ENCODE measurements at regions not wholly inside any gene's neighbourhood (a gene's known extent, or its start where the extent isn't known, plus 50 kb on each side); places are given as distances from the start of the nearest gene placed in this dataset.

GRCh38 chr21:35291973-35292627, 243.0 kb upstream of the RUNX1 start:
- no peaks in the 10 kb centered on the region for H3K9me2 ChIP-seq (replicated peaks; ENCODE audit: low read depth, low read length)
- no peak overlapping the region for H2AFZ ChIP-seq (ENCODE audit: low read length)
- H4K20me1 ChIP-seq (ENCODE audit: insufficient read depth, low read length, poor library complexity, severe bottlenecking) = no peaks in the 10 kb centered on the region
- H3K9ac ChIP-seq (ENCODE audit: low read depth, low read length, poor library complexity, severe bottlenecking) = no peak overlapping the region
- no peaks in the 10 kb centered on the region for H3K79me2 ChIP-seq (ENCODE audit: insufficient read depth, low read length)
- no peaks in the 10 kb centered on the region for H3K36me3 ChIP-seq (ENCODE audit: insufficient read depth, low read length)
- H3K9me3 ChIP-seq (ENCODE audit: insufficient read depth, low read depth, low read length) = peaks cover 3% of the 10 kb centered on the region; the same call in 1 of the 2 replicates
- H3K4me3 ChIP-seq (ENCODE audit: low read length, poor library complexity, severe bottlenecking) = no peak overlapping the region
- TF ChIP-seq EZH2phosphoT487 (IDR thresholded peaks at IDR 0.05; ENCODE audit: borderline replicate concordance) (no peak), CTCF (conservative IDR thresholded peaks at IDR 0.05; ENCODE audit: low read length) (no peak)
- H3F3A ChIP-seq (ENCODE audit: low read depth) = no peaks in the 10 kb centered on the region
- no peaks in the 10 kb centered on the region for H3K4me1 ChIP-seq (ENCODE audit: insufficient read depth, low read length, poor library complexity, severe bottlenecking)
- no peak overlapping the region for H3K4me2 ChIP-seq (ENCODE audit: low read depth, low read length, poor library complexity, severe bottlenecking)
- no peaks in the 10 kb centered on the region for H3K27me3 ChIP-seq (ENCODE audit: insufficient read depth, low read length, poor library complexity, severe bottlenecking)

GRCh38 chr21:35291034-35291433, 241.9 kb upstream of the RUNX1 start:
- H3F3A ChIP-seq (ENCODE audit: low read depth) = no peaks in the 10 kb centered on the region

GRCh38 chr21:35288238-35288637, 239.1 kb upstream of the RUNX1 start:
- H2AFZ ChIP-seq (ENCODE audit: low read length) = no peak overlapping the region
- H3K36me3 ChIP-seq (ENCODE audit: insufficient read depth, low read length) = no peaks in the 10 kb centered on the region
- H3K9me2 ChIP-seq (replicated peaks; ENCODE audit: low read depth, low read length) = no peaks in the 10 kb centered on the region
- H3K27me3 ChIP-seq (ENCODE audit: insufficient read depth, low read length, poor library complexity, severe bottlenecking) = no peaks in the 10 kb centered on the region
- TF ChIP-seq EZH2phosphoT487 (IDR thresholded peaks at IDR 0.05; ENCODE audit: borderline replicate concordance) = no peak
- no peak for TF ChIP-seq CTCF (conservative IDR thresholded peaks at IDR 0.05; ENCODE audit: low read length)
- no peak overlapping the region for H3K9ac ChIP-seq (ENCODE audit: low read depth, low read length, poor library complexity, severe bottlenecking)
- H3K4me2 ChIP-seq (ENCODE audit: low read depth, low read length, poor library complexity, severe bottlenecking) = no peak overlapping the region
- no peaks in the 10 kb centered on the region for H3F3A ChIP-seq (ENCODE audit: low read depth)
- H3K9me3 ChIP-seq (ENCODE audit: insufficient read depth, low read depth, low read length) = peaks cover 4% of the 10 kb centered on the region; the same call in 1 of the 2 replicates
- no peaks in the 10 kb centered on the region for H3K4me1 ChIP-seq (ENCODE audit: insufficient read depth, low read length, poor library complexity, severe bottlenecking)
- H3K4me3 ChIP-seq (ENCODE audit: low read length, poor library complexity, severe bottlenecking) = no peak overlapping the region
- no peaks in the 10 kb centered on the region for H3K79me2 ChIP-seq (ENCODE audit: insufficient read depth, low read length)
- no peaks in the 10 kb centered on the region for H4K20me1 ChIP-seq (ENCODE audit: insufficient read depth, low read length, poor library complexity, severe bottlenecking)

More at GRCh38 chr21:35291034-35291433, 241.9 kb upstream of the RUNX1 start:
- Histone ChIP-seq H3K4me2 (ENCODE audit: low read depth, low read length, poor library complexity, severe bottlenecking) (no peak overlapping the region), H4K20me1 (ENCODE audit: insufficient read depth, low read length, poor library complexity, severe bottlenecking) (no peaks in the 10 kb centered on the region), H3K4me3 (ENCODE audit: low read length, poor library complexity, severe bottlenecking) (no peak overlapping the region), H3K9ac (ENCODE audit: low read depth, low read length, poor library complexity, severe bottlenecking) (no peak overlapping the region), H3K4me1 (ENCODE audit: insufficient read depth, low read length, poor library complexity, severe bottlenecking) (no peaks in the 10 kb centered on the region), H3K79me2 (ENCODE audit: insufficient read depth, low read length) (no peaks in the 10 kb centered on the region), H3K9me2 (replicated peaks; ENCODE audit: low read depth, low read length) (no peaks in the 10 kb centered on the region), H2AFZ (ENCODE audit: low read length) (no peak overlapping the region), H3K36me3 (ENCODE audit: insufficient read depth, low read length) (no peaks in the 10 kb centered on the region), H3K9me3 (ENCODE audit: insufficient read depth, low read depth, low read length) (peaks cover 4% of the 10 kb centered on the region; the same call in 1 of the 2 replicates), H3K27me3 (ENCODE audit: insufficient read depth, low read length, poor library complexity, severe bottlenecking) (no peaks in the 10 kb centered on the region)
- TF ChIP-seq EZH2phosphoT487 (IDR thresholded peaks at IDR 0.05; ENCODE audit: borderline replicate concordance) = no peak
- TF ChIP-seq CTCF (conservative IDR thresholded peaks at IDR 0.05; ENCODE audit: low read length) = no peak
